ENCODE measurements at regions not wholly inside any gene's neighbourhood (a gene's known extent, or its start where the extent isn't known, plus 50 kb on each side); places are given as distances from the start of the nearest gene placed in this dataset.

DNA sequence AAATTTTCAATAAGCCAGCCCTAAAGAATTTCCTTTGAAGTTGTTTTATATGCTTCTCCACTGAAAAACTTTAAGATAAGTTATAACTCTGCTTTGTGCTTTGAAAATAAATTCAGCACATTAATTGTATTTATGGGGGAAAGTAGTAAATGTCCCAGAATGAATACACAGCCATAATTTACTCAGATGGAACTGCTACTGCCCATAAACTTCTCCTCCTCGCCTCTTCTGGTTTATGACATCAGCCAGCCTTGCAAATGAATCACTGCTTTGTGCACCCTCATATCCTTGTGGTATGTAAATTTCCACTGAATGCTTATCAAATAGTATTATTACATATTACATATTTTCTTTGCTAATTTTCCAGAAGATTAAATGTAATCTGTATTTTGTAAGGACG is 302.0 kb downstream of the DIPK2A start:
- FAIRE-seq = no peak
- DNase-seq (ENCODE audit: insufficient read length) = no peak
- no peak for TF ChIP-seq POLR2AphosphoS5 (IDR thresholded peaks at IDR 0.05; ENCODE audit: low read depth, low read length)
- TF ChIP-seq TAF1 (IDR thresholded peaks at IDR 0.05; ENCODE audit: borderline replicate concordance, low read depth, low read length) = no peak
- no peak for TF ChIP-seq POLR2A (IDR thresholded peaks at IDR 0.05; ENCODE audit: low read depth, low read length)

DNA sequence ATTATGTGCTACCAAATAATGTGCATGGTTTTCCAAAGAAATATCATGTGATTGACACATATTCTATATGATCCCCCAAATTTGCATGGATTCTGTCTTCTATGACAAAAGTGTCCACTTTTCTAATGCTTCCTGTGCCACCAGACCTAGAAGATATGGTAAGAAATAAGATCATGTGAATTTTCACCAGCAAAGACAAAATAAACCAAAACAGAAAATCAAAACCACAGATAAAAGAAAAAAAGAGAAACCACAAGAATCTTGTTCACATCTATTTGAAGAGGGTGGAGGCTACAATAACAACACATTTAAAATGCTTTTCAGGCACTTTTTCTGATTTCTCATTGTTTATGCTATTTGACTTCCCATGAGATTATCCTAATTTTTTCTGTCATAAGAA is 303.4 kb downstream of the DIPK2A start:
- TF ChIP-seq POLR2AphosphoS5 (IDR thresholded peaks at IDR 0.05; ENCODE audit: low read depth, low read length) = no peak
- TF ChIP-seq POLR2A (IDR thresholded peaks at IDR 0.05; ENCODE audit: low read depth, low read length) = no peak
- no peak for TF ChIP-seq TAF1 (IDR thresholded peaks at IDR 0.05; ENCODE audit: borderline replicate concordance, low read depth, low read length)
- no peak for FAIRE-seq
- no peak for DNase-seq (ENCODE audit: insufficient read length)

DNA sequence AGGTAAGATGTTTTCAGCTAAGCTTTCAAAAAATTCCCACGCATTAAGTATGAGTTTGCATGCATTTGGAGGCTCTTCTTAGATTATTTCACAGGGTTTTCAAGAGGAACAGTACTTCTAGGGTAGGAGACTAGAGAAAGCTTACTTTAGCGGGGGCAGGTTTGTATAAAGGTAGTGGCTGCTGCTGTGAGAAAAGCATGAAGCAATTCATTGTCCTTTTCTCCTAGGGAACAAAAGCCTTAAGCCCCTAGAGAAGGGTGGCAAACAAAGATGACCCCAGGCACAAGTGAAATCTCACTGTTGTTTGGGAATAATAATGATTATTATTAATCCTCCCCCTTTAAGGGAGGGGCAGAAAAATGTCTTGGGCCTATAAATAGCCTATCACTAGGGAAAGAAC is 310.7 kb downstream of the DIPK2A start:
- FAIRE-seq (no peak), DNase-seq (ENCODE audit: insufficient read length) (no peak)
- TF ChIP-seq POLR2AphosphoS5 (IDR thresholded peaks at IDR 0.05; ENCODE audit: low read depth, low read length) = no peak
- no peak for TF ChIP-seq POLR2A (IDR thresholded peaks at IDR 0.05; ENCODE audit: low read depth, low read length)
- no peak for TF ChIP-seq TAF1 (IDR thresholded peaks at IDR 0.05; ENCODE audit: borderline replicate concordance, low read depth, low read length)

DNA sequence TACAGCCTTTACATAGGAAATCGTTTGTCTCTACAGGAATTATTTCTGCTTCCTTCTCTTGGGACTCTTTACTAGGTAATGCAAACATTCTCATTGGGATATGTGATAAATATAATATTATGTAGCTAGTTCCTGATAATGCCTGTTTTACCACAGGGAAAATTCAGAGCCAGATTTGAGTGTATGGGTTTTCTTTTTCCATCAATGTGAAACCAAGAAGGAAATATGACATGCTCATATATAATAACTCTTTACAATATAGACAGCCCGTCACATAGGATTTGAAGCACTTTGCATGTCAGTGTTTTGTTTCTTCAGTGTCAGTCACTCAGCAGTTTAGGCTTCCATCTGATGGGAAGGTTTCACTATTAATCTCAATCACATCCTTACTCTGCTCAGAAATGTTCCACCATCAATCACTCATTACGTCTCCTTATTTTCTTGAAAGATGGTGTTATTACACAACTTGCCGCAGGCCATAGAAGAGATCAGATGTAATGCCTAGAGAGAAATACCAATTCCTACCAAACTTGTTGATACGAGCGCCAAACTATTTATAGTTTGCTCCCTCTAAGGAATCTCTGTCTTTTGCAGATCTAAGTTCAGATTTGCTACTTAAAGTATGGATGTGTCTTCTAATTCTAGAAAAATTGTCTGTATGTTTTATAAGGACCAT is 314.8 kb downstream of the DIPK2A start:
- TF ChIP-seq TAF1 (IDR thresholded peaks at IDR 0.05; ENCODE audit: borderline replicate concordance, low read depth, low read length) (no peak), POLR2AphosphoS5 (IDR thresholded peaks at IDR 0.05; ENCODE audit: low read depth, low read length) (no peak), POLR2A (IDR thresholded peaks at IDR 0.05; ENCODE audit: low read depth, low read length) (no peak)
- DNase-seq (ENCODE audit: insufficient read length) (no peak), FAIRE-seq (no peak)

DNA sequence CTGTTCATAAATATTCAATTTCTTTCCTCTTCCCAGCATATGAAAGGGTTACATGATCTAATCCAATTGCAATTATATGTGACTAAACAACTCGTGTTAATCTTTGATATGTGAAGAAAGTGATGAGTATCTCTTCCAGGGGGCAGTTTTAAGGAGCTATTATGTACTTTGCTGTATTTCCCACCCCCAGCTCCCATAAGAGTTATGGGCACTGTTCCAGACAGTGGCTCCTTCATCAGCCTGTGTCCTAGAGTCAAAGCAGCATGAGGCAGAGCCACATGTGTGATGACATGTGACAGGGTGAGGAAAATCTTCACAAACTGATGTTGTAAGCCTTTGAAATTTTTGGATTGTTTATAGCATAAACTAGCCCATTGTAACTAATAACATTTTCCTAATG is 315.4 kb downstream of the DIPK2A start:
- no peak for TF ChIP-seq POLR2AphosphoS5 (IDR thresholded peaks at IDR 0.05; ENCODE audit: low read depth, low read length)
- no peak for TF ChIP-seq TAF1 (IDR thresholded peaks at IDR 0.05; ENCODE audit: borderline replicate concordance, low read depth, low read length)
- DNase-seq (ENCODE audit: insufficient read length) (no peak), FAIRE-seq (no peak)

DNA sequence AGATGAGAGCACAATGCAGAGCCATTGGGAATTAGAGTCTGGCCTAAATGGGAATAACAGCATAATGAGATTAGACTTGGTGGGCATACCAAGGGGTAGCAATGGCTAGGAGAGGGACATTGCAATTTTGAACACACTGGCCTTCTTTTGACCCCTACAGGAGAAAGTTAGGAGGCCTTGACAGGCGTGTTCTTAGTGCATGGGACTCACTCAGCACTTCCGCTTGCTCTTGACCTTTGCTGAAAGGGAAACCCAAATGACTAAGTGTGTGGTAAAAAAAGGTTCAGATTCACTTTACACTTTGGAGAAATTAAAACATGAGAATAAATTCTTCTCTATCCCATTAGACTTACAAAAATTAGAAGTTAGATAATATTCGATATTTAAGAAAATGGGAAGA is 317.4 kb downstream of the DIPK2A start:
- TF ChIP-seq TAF1 (IDR thresholded peaks at IDR 0.05; ENCODE audit: borderline replicate concordance, low read depth, low read length) (no peak), POLR2A (IDR thresholded peaks at IDR 0.05; ENCODE audit: low read depth, low read length) (no peak), POLR2AphosphoS5 (IDR thresholded peaks at IDR 0.05; ENCODE audit: low read depth, low read length) (no peak)
- DNase-seq (ENCODE audit: insufficient read length) = no peak
- no peak for FAIRE-seq

DNA sequence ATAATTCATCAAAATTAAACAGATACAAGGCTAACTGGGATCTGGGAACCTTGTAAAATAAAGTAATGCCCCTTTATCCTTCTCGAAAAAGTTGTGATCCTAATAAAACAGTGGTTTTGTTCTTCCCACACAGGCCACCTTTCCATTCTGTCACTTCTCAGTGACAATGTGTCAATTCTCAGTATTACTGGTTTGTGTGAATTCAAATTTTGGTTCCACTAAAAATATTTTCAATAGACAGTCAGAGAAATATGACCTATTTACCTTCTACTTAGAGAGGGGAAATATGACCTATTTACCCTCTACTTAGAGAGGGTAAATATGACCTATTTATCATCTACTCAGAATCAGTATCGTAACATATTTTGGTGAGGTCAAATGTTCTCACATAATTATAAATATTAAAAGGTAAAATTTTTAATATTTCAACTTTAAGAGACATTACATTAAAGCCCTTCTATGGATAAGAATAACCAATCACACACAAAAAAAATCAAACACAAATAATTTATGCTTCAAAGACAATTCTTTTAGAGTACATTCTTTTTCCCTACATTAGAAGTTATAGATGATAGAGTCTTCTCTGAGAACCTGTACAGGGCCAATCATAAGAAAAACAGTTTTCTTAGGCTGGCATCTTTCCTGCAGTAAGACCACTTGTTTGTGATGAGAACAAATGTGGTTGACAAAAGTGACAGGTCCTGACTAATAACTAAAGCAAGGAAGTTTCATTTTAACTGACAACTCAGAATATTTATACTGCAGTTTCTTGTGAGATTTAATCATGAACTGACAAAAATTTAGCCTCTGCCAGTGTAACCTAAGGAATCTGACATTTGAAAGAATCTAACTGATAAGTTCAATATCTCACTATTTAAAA is 323.3 kb downstream of the DIPK2A start:
- no peak for TF ChIP-seq POLR2AphosphoS5 (IDR thresholded peaks at IDR 0.05; ENCODE audit: low read depth, low read length)
- no peak for TF ChIP-seq TAF1 (IDR thresholded peaks at IDR 0.05; ENCODE audit: borderline replicate concordance, low read depth, low read length)
- no peak for TF ChIP-seq POLR2A (IDR thresholded peaks at IDR 0.05; ENCODE audit: low read depth, low read length)
- no peak for FAIRE-seq
- no peak for DNase-seq (ENCODE audit: insufficient read length)

DNA sequence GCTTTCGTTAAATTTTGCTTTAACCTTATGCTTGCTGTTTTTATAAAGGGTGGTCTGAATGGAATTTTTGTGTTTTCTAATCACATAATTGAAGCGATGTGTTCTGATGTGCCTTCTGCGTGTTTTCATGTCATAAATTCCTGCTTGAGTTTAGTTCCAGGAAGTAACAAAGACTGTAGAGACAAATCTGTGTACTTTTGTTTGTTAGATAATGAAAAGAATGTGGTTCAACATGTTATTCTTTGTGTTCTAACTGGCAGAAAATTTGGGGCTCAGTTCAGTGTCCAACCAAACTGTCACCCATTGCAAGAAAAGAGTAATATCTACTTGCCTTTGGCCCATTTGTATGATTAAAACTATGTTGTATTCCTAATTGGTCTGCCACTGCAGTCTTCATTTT is 324.0 kb downstream of the DIPK2A start:
- peak; percentile 79 for FAIRE-seq
- TF ChIP-seq POLR2AphosphoS5 (IDR thresholded peaks at IDR 0.05; ENCODE audit: low read depth, low read length) (no peak), TAF1 (IDR thresholded peaks at IDR 0.05; ENCODE audit: borderline replicate concordance, low read depth, low read length) (no peak), POLR2A (IDR thresholded peaks at IDR 0.05; ENCODE audit: low read depth, low read length) (no peak)

DNA sequence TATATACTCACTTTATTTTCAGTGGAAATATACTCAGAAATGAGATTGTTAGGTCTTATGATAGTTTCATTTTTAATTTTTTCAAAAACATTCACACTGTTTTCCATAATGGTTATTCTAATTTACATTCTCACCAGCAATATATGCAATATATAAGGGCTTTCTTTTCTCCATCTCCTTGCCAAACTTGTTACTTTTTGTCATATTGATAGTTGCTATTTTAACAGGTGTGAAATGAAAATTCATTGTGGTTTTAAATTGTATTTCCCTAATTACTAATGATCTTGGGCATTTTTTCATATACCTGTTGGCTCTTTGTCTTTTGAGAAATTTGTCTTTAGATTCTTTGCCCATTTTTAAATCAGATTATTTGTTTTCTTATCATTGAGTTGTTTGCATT is 325.2 kb downstream of the DIPK2A start:
- no peak for FAIRE-seq
- no peak for TF ChIP-seq POLR2AphosphoS5 (IDR thresholded peaks at IDR 0.05; ENCODE audit: low read depth, low read length)
- TF ChIP-seq TAF1 (IDR thresholded peaks at IDR 0.05; ENCODE audit: borderline replicate concordance, low read depth, low read length) = no peak
- no peak for TF ChIP-seq POLR2A (IDR thresholded peaks at IDR 0.05; ENCODE audit: low read depth, low read length)
- DNase-seq (ENCODE audit: insufficient read length) = no peak

More for the DNA sequence above, 324.0 kb downstream of the DIPK2A start:
- DNase-seq (ENCODE audit: insufficient read length) = no peak

DNA sequence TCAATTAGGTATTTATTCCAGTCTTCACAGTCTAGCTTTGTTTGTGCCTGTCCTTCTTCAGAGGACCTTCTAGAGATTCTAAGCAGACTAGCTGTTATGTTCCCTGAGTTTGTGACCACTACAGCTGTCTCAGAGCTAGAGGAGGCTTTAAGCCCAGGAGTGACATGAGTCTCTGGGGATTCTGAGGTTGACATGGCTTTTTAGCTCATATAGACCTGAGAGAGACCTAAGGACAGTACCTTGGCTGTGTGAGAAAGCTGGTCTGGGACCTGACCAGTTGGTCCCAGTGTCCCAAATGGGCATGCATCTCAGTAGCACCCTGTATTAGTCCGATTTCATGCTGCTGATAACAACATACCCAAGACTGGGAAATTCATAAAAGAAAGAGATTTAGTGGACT is 330.2 kb downstream of the DIPK2A start:
- DNase-seq (ENCODE audit: insufficient read length) (no peak), FAIRE-seq (no peak)
- TF ChIP-seq POLR2AphosphoS5 (IDR thresholded peaks at IDR 0.05; ENCODE audit: low read depth, low read length) (no peak), POLR2A (IDR thresholded peaks at IDR 0.05; ENCODE audit: low read depth, low read length) (no peak), TAF1 (IDR thresholded peaks at IDR 0.05; ENCODE audit: borderline replicate concordance, low read depth, low read length) (no peak)

DNA sequence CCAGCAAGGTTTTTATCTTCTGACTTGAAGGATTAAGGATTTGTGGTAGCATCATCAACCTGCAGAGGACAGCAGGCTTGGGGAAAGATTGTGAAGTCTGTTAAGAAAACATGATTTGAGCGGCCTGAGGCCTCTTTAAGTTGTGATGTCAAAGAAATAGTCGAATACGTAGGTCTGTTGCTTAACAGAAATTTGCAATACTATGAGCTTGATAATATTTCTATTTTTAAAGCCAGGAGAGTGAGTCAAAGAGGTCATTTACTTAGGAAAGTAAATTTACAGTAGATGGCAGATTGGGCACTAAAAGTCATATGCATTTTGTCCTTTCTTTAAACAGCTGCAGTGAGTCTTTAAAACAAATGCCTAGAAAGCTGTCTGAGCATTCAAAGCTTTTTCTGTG is 336.3 kb downstream of the DIPK2A start:
- TF ChIP-seq POLR2AphosphoS5 (IDR thresholded peaks at IDR 0.05; ENCODE audit: low read depth, low read length) (no peak), POLR2A (IDR thresholded peaks at IDR 0.05; ENCODE audit: low read depth, low read length) (no peak), TAF1 (IDR thresholded peaks at IDR 0.05; ENCODE audit: borderline replicate concordance, low read depth, low read length) (no peak)
- no peak for FAIRE-seq
- DNase-seq (ENCODE audit: insufficient read length) = no peak

DNA sequence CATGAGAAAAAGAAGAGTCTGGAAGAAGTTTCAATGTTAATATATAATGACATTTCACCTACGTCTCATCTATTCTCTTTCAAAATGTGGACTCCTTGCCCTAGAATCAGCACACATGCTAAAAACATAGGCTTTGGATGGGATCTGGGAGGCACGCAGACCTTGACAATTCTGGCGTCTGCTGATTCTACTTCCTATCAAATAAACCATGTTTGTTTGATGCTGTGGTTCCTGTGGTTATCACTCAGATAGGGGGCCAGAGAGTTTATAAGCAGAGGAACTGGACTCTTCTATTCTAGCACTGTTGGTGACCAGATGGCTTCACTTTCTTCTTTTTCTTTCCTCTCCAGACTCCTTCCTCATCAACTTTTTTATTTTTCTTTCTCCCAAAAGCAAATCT is 336.8 kb downstream of the DIPK2A start:
- no peak for DNase-seq (ENCODE audit: insufficient read length)
- FAIRE-seq = no peak
- TF ChIP-seq POLR2AphosphoS5 (IDR thresholded peaks at IDR 0.05; ENCODE audit: low read depth, low read length) (no peak), TAF1 (IDR thresholded peaks at IDR 0.05; ENCODE audit: borderline replicate concordance, low read depth, low read length) (no peak), POLR2A (IDR thresholded peaks at IDR 0.05; ENCODE audit: low read depth, low read length) (no peak)
